Ovary (tissue), 3 donors: ENCODE measurements at regions not wholly inside any gene's neighbourhood (a gene's known extent, or its start where the extent isn't known, plus 50 kb on each side); places are given as distances from the start of the nearest gene placed in this dataset.

Source experiments
- CTCF ChIP-seq, 3 donors: fragments of 450-650 bp in 2 of 3; fragments of 200-600 bp in 1 of 3; IDR thresholded peaks; one replicate each; pipeline versions ENCODE4 v1.5.1 to v1.8.0; 2016 to 2022; ENCODE audit warnings: antibody characterized with exemption in 3 of 3, mild to moderate bottlenecking in 1 of 3
- POLR2A ChIP-seq: fragments of 450-650 bp; IDR thresholded peaks from one replicate; pipeline ENCODE4 v1.6.1; 2017; ENCODE audit warnings: antibody characterized with exemption, mild to moderate bottlenecking, moderate library complexity
- donor health status: DM: no; HTN: no; CAD: no.

- TF ChIP-seq CTCF (IDR thresholded peaks at IDR 0.05) (no peak), POLR2A (no peak)
Observed at GRCh38 chr12:125454786-125455480, 389.7 kb downstream of the AACS start.
